ENCODE measurements at regions not wholly inside any gene's neighbourhood (a gene's known extent, or its start where the extent isn't known, plus 50 kb on each side); places are given as distances from the start of the nearest gene placed in this dataset.

DNA sequence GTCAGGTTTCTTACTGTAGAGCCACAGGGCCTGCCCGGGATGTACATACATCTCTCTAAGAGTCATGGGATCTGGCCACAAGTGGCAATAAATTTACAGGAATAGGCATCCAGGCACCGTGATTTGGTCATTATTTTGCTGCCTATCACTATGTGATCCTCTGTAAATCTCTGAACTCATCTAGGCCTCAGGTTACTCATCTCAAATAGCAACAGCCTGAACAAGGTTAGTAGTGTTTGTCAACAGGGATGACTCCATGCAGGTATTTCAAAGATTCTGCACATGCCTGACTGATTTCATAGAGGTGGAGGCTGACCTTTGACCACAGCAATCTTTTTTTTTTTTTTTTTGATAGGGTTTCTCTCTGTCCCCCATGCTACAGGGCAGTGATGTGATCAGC lies 88.8 kb upstream of the TBL1XR1 start:
- ATAC-seq (ENCODE audit: low FRiP score): no peak
- no peak for DNase-seq (ENCODE audit: low spot score)
- TF ChIP-seq, protein P1, sequence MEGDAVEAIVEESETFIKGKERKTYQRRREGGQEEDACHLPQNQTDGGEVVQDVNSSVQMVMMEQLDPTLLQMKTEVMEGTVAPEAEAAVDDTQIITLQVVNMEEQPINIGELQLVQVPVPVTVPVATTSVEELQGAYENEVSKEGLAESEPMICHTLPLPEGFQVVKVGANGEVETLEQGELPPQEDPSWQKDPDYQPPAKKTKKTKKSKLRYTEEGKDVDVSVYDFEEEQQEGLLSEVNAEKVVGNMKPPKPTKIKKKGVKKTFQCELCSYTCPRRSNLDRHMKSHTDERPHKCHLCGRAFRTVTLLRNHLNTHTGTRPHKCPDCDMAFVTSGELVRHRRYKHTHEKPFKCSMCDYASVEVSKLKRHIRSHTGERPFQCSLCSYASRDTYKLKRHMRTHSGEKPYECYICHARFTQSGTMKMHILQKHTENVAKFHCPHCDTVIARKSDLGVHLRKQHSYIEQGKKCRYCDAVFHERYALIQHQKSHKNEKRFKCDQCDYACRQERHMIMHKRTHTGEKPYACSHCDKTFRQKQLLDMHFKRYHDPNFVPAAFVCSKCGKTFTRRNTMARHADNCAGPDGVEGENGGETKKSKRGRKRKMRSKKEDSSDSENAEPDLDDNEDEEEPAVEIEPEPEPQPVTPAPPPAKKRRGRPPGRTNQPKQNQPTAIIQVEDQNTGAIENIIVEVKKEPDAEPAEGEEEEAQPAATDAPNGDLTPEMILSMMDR (IDR thresholded peaks at IDR 0.05): no peak

DNA sequence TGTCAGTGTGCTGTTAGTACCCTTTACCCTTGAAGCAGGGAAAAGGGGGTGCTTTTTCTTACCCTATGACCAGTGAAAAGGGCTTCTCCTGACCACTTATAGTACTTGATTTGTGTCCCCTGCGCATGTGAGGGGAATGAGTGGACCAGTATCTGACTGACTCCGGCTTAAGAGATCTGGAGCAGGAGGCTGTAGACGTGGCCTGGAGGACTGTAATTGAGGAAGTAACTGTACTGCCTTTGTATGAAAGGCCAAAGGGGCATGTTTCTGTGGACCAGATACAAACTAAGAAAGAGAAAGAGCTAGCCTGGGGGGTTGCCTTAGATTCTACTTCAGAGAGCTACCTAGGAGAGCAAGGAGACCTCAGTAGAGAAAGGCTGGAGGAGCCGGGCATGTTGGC lies 89.9 kb upstream of the TBL1XR1 start:
- no peak for ATAC-seq (ENCODE audit: low FRiP score)
- no peak for DNase-seq (ENCODE audit: low spot score)
- TF ChIP-seq, protein P1 (IDR thresholded peaks at IDR 0.05): no peak

DNA sequence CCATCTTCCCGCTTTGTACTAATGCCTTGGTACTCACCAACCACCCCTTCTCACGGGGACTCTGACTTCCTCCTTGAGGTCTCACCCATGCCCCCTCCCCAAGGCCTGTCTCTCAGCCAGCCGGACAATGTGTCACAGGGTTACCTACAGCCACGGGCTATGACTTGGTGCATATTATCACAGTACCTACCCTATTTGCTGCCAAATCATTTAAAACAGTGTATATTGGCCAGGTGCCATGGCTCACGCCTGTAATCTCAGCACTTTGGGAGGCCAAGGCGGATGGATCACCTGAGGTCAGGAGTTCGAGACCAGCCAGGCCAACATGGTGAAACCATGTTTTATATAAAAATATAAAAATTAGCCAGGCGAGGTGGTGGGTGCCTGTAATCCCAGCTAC lies 93.4 kb upstream of the TBL1XR1 start:
- ATAC-seq (ENCODE audit: low FRiP score) (no peak), DNase-seq (ENCODE audit: low spot score) (no peak)
- TF ChIP-seq, protein P1 (IDR thresholded peaks at IDR 0.05): no peak

DNA sequence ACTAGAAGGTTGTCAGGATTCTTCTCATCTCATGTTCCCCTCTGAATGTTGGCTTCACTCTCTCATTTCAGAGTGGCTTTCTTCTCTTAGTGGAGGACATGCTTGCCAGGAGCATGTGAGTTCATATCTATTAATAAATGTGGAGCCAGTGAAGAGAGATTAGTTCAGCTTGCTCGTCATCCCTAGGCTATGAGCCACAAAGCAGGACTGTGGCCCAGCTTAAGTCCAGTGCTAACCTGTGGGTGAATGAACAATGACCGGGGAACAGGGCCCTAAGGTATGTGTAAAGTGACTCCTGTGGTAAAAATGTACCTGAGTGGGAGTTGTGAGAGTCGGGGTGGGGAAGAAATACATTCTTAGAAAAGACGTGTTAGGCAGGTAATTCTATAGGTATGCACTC lies 96.9 kb upstream of the TBL1XR1 start:
- DNase-seq (ENCODE audit: low spot score) (no peak), ATAC-seq (ENCODE audit: low FRiP score) (no peak)
- TF ChIP-seq, protein P1 (IDR thresholded peaks at IDR 0.05): no peak

DNA sequence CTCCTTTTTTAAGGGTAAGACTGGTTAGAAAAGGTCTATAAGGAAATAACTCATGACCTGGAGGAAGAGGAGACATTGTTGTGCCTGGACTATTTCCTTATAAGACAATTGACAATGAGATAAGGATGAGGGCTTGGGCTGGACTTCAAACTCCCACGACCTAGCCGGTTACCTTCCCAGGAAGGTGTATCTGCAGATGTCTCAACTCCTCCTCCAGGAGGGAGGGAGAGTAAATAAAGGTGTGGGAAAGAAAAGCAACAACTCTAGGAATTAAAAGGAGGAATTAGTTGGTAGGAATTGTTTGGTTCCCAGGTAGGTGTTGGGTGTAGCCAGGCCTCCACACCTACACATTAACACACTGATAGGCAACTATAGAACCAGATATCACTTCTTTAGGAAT lies 97.8 kb upstream of the TBL1XR1 start:
- TF ChIP-seq, protein P1 (IDR thresholded peaks at IDR 0.05): no peak
- ATAC-seq (ENCODE audit: low FRiP score) (no peak), DNase-seq (ENCODE audit: low spot score) (no peak)

DNA sequence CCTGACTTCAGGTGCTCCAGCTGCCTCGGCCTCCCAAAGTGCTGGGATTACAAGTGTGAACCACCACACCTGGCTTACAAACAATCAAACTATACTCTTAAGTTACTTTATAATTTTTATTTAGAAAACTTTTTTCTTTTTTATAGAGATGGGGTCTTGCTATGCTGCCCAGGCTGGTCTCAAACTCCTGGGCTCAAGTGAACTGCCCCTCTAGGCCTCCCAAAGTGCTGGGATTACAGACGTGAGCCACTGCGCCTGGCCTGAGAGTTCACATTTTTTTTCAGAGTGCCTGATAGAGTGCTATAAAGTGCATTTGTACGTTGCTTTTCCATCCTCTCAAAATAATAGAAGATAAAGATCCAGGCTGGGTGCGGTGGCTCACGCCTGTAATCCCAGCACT lies 102.0 kb upstream of the TBL1XR1 start:
- no peak for DNase-seq (ENCODE audit: low spot score)
- TF ChIP-seq, protein P1 (IDR thresholded peaks at IDR 0.05): no peak
- ATAC-seq (ENCODE audit: low FRiP score): no peak

DNA sequence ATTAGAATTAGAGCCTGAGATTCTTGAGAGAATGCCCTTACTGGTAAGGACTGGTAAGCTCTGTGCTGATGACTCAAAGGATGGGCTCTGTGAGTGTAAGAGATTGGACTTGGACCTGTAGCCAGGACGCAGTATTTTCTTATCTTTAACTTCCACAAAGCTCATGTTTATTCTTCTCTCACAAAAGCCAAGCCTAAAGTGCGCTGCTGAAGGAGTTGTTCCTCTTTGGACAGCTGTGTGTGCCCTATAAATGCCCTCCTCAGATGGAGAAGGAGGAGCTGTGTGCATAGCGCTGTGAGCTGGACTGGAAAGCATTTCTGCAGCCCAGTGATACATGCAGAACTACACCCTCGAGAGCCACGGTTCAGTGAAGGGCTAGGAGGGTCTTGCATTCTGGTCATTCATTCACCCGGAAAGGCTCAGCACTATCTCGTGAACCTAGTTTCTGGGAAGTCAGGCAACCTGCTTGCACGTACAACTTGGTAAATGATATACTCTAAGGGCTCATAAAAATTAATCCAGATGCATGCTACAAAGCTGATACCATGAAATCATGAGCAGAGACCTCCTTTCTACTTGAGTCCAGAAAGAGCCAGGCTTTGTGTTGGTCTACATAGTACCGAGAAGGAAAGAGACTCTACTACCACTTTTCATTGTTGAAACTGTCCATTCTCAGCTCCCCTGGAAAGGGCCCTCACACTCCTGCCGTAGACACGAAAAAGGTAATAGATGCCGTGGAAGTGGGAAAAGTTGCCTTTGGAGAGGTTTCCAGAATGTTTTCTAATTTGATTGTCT lies 103.0 kb upstream of the TBL1XR1 start:
- TF ChIP-seq, protein P1 (IDR thresholded peaks at IDR 0.05): no peak
- DNase-seq (ENCODE audit: low spot score) (no peak), ATAC-seq (ENCODE audit: low FRiP score) (no peak)

Measured in omental fat pad (tissue), 3 donors.